ENCODE measurements at regions not wholly inside any gene's neighbourhood (a gene's known extent, or its start where the extent isn't known, plus 50 kb on each side); places are given as distances from the start of the nearest gene placed in this dataset.

DNA sequence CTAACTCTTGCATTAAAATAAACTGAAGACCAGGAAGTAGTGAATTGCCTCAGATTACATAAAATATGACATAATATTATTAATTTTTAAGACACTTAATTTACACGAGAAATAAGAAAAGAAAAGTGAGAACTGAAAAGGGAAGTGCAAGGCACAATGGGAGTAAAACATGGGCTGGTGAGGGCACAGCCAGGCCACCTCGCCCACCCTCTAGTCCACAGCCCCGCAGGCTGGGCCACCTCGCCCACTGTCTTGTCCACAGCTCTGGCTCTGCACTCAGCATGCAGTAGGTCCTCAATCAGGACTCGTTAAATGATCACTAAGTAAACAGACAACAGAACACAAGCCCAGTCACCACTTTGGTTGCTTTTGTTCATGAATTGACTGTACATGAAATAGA, 67.8 kb upstream of the ARHGEF7 start:
- Histone ChIP-seq H3K4me1 (ENCODE audit: control insufficient read depth in 2 of 2, insufficient read depth in 1 of 2, low read depth in 1 of 2, low read length in 2 of 2) (no peaks in the 10 kb centered on the region), H2AFZ (ENCODE audit: low read length) (no peak overlapping the region), H2BK5ac (ENCODE audit: low read length) (no peak overlapping the region), H4K8ac (ENCODE audit: low read depth, low read length) (no peak overlapping the region), H3K79me1 (ENCODE audit: low read depth, low read length) (peaks cover 2% of the 10 kb centered on the region), H3K14ac (ENCODE audit: low read length) (no peak overlapping the region), H3K4me3 (ENCODE audit: low read length in 2 of 2) (no peak overlapping the region), H3K9me3 (replicated peaks in 1 of 2; ENCODE audit: control insufficient read depth in 2 of 2, insufficient read depth in 1 of 2, low read depth in 1 of 2, low read length in 2 of 2) (peaks cover 6 to 11% of the 10 kb centered on the region in 2 donors), H3K18ac (ENCODE audit: low read length) (no peak overlapping the region), H3K4me2 (ENCODE audit: insufficient read depth, low read length, poor library complexity, severe bottlenecking) (no peak overlapping the region), H3K9ac (ENCODE audit: low read depth, low read length, poor library complexity) (no peak overlapping the region), H3K27ac (replicated peaks; ENCODE audit: low read length) (no peak overlapping the region), H2BK15ac (ENCODE audit: low read length) (no peak overlapping the region), H2BK12ac (ENCODE audit: low read length) (no peak overlapping the region), H4K91ac (ENCODE audit: low read depth, low read length, poor library complexity) (peak overlapping the region; percentile 56), H3K36me3 (replicated peaks in 1 of 2; ENCODE audit: control insufficient read depth in 2 of 2, insufficient read depth in 2 of 2, low read length in 2 of 2) (peaks cover 0 to 4% of the 10 kb centered on the region in 2 donors), H3K27me3 (ENCODE audit: control insufficient read depth in 3 of 3, insufficient read depth in 3 of 3, low read depth in 1 of 3, low read length in 3 of 3) (peaks cover 0 to 9% (median 6%) of the 10 kb centered on the region in 3 experiments), H2BK120ac (ENCODE audit: low read depth, low read length) (no peak overlapping the region), H3K4ac (ENCODE audit: low read length) (no peak overlapping the region), H3K23ac (ENCODE audit: low read depth, low read length, poor library complexity) (no peak overlapping the region), H2AK5ac (ENCODE audit: low read depth, low read length) (no peak overlapping the region)
- no CpG with 5 or more reads among the region's 5 CpGs for whole genome bisulfite sequencing, 2 donors (ENCODE audit: extremely low coverage in 2 of 2, insufficient read length in 2 of 2, insufficient replicate concordance in 1 of 2)
- DNase-seq (ENCODE audit: low spot score), result no peak

DNA sequence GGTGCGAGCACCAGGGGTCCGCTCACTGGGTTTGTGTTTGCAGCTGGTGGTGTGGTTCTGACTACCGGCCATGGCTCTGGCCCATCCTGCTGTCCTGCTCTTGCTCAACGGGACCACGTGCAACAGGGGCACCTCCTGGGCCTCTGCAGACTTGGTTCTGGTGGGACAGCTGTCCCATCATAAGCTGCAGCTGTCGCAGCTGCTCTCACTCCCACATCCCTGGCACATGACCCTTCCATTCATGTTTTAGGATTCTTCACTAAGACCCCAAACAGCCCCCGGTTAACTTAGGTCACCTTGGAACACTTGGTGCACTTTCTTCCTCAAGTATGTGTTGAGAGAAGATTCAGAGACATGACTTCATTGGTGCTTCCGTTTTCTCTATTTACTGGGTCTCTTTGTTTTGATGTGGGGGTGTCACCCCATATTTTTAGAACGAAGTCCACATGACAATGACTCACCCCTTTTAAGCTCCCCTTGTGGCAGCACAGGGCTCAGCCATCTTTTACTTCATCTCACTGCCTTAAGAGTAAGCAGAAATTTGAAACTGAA, 68.4 kb upstream of the ARHGEF7 start:
- WGBS, 2 donors (ENCODE audit: extremely low coverage in 2 of 2, insufficient read length in 2 of 2, insufficient replicate concordance in 1 of 2), result no CpG with 5 or more reads among the region's 9 CpGs
- Histone ChIP-seq H3K4me3 (ENCODE audit: low read length in 2 of 2) (no peak overlapping the region), H3K4ac (ENCODE audit: low read length) (no peak overlapping the region), H4K8ac (ENCODE audit: low read depth, low read length) (no peak overlapping the region), H3K79me1 (ENCODE audit: low read depth, low read length) (no peaks in the 10 kb centered on the region), H3K36me3 (replicated peaks in 1 of 2; ENCODE audit: control insufficient read depth in 2 of 2, insufficient read depth in 2 of 2, low read length in 2 of 2) (peaks cover 0 to 4% of the 10 kb centered on the region in 2 donors), H3K4me2 (ENCODE audit: insufficient read depth, low read length, poor library complexity, severe bottlenecking) (no peak overlapping the region), H3K9me3 (replicated peaks in 1 of 2; ENCODE audit: control insufficient read depth in 2 of 2, insufficient read depth in 1 of 2, low read depth in 1 of 2, low read length in 2 of 2) (peaks cover 6 to 11% of the 10 kb centered on the region in 2 donors), H3K4me1 (ENCODE audit: control insufficient read depth in 2 of 2, insufficient read depth in 1 of 2, low read depth in 1 of 2, low read length in 2 of 2) (no peaks in the 10 kb centered on the region), H2BK12ac (ENCODE audit: low read length) (no peak overlapping the region), H2BK5ac (ENCODE audit: low read length) (no peak overlapping the region), H2AFZ (ENCODE audit: low read length) (no peak overlapping the region), H3K9ac (ENCODE audit: low read depth, low read length, poor library complexity) (no peak overlapping the region), H3K27me3 (ENCODE audit: control insufficient read depth in 3 of 3, insufficient read depth in 3 of 3, low read depth in 1 of 3, low read length in 3 of 3) (peaks cover 0 to 10% (median 6%) of the 10 kb centered on the region in 3 experiments), H3K27ac (replicated peaks; ENCODE audit: low read length) (no peak overlapping the region), H2BK15ac (ENCODE audit: low read length) (no peak overlapping the region), H3K18ac (ENCODE audit: low read length) (peak overlapping the region; percentile 29), H2AK5ac (ENCODE audit: low read depth, low read length) (no peak overlapping the region), H4K91ac (ENCODE audit: low read depth, low read length, poor library complexity) (no peak overlapping the region), H3K23ac (ENCODE audit: low read depth, low read length, poor library complexity) (no peak overlapping the region), H2BK120ac (ENCODE audit: low read depth, low read length) (no peak overlapping the region), H3K14ac (ENCODE audit: low read length) (no peak overlapping the region)
- DNase-seq (ENCODE audit: low spot score), result no peak

DNA sequence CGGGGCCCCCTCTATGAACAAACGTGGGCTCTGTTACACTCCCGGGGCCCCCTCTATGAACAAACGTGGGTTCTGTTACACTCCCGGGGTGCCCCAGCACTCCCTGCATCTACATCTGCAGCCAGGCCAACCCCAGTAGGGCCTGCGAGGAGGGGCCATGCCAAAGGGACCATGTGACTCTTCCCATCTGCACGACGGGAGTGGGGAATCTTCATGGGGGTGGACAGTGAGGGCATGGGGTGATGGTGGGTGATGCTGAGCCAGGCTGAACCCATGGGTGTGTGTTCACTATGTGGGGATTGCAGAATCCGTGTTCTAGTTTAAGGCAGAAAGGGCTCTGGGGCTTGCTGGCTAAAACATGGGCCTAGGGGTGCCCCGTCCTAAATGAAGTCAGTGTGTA, 69.9 kb upstream of the ARHGEF7 start:
- Histone ChIP-seq H2BK15ac (ENCODE audit: low read length) (no peak overlapping the region), H3K23ac (ENCODE audit: low read depth, low read length, poor library complexity) (no peak overlapping the region), H3K4me1 (ENCODE audit: control insufficient read depth in 2 of 2, insufficient read depth in 1 of 2, low read depth in 1 of 2, low read length in 2 of 2) (no peaks in the 10 kb centered on the region), H3K14ac (ENCODE audit: low read length) (no peak overlapping the region), H3K9ac (ENCODE audit: low read depth, low read length, poor library complexity) (no peak overlapping the region), H3K9me3 (replicated peaks in 1 of 2; ENCODE audit: control insufficient read depth in 2 of 2, insufficient read depth in 1 of 2, low read depth in 1 of 2, low read length in 2 of 2) (peaks cover 6 to 10% of the 10 kb centered on the region in 2 donors), H4K91ac (ENCODE audit: low read depth, low read length, poor library complexity) (no peak overlapping the region), H2AFZ (ENCODE audit: low read length) (no peak overlapping the region), H2BK120ac (ENCODE audit: low read depth, low read length) (no peak overlapping the region), H2BK12ac (ENCODE audit: low read length) (no peak overlapping the region), H2BK5ac (ENCODE audit: low read length) (no peak overlapping the region), H3K27ac (replicated peaks; ENCODE audit: low read length) (no peak overlapping the region), H3K36me3 (replicated peaks in 1 of 2; ENCODE audit: control insufficient read depth in 2 of 2, insufficient read depth in 2 of 2, low read length in 2 of 2) (peaks cover 0 to 4% of the 10 kb centered on the region in 2 donors), H4K8ac (ENCODE audit: low read depth, low read length) (no peak overlapping the region), H3K4me2 (ENCODE audit: insufficient read depth, low read length, poor library complexity, severe bottlenecking) (no peak overlapping the region), H3K4me3 (ENCODE audit: low read length in 2 of 2) (peak overlapping the region in 1 of 2 donors; percentile 18), H3K79me1 (ENCODE audit: low read depth, low read length) (no peaks in the 10 kb centered on the region), H3K27me3 (ENCODE audit: control insufficient read depth in 3 of 3, insufficient read depth in 3 of 3, low read depth in 1 of 3, low read length in 3 of 3) (peaks cover 0 to 11% (median 6%) of the 10 kb centered on the region in 3 experiments), H2AK5ac (ENCODE audit: low read depth, low read length) (no peak overlapping the region), H3K18ac (ENCODE audit: low read length) (no peak overlapping the region), H3K4ac (ENCODE audit: low read length) (no peak overlapping the region)
- DNase-seq (ENCODE audit: low spot score), result no peak
- no CpG with 5 or more reads among the region's 10 CpGs for WGBS, 2 donors (ENCODE audit: extremely low coverage in 2 of 2, insufficient read length in 2 of 2, insufficient replicate concordance in 1 of 2)

DNA sequence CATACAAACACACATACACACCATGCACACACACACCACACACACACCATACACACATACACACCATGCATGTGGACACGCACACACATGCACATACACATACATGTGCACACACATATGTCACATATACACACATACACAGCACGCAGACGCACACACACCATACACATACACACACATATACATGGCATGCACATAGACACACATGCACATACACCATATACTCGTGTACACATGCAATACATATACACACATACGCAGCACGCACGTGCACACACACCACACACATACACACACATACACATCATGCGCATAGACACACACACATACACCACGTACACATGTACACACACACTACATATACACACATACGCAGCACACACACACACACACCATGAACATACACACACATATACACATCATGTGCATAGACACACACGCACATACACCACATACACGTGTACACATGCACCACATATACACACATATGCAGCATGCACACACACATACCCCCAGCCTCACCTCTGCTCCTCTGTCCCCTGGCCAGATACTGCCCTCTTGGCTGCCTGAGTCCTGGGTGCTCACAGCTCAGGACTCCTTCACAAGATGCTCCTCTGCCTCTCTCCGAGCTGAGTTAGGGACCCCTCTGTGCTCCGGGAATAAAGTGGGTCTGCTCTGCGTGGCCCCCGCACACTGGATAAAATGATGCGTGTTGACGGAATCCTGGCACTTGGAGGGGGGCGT, 70.9 kb upstream of the ARHGEF7 start:
- H3K18ac ChIP-seq (ENCODE audit: low read length), result no peak overlapping the region
- H3K79me1 ChIP-seq (ENCODE audit: low read depth, low read length), result no peaks in the 10 kb centered on the region
- DNase-seq (ENCODE audit: low spot score), result no peak
- H3K4me3 ChIP-seq (ENCODE audit: low read length in 2 of 2), result peak overlapping the region in 1 of 2 donors; percentile 76
- H3K4ac ChIP-seq (ENCODE audit: low read length), result no peak overlapping the region
- H3K23ac ChIP-seq (ENCODE audit: low read depth, low read length, poor library complexity), result peak overlapping the region; percentile 12
- H3K36me3 ChIP-seq (replicated peaks in 1 of 2; ENCODE audit: control insufficient read depth in 2 of 2, insufficient read depth in 2 of 2, low read length in 2 of 2), result peaks cover 0 to 4% of the 10 kb centered on the region in 2 donors
- peaks cover 0 to 12% (median 6%) of the 10 kb centered on the region in 3 experiments for H3K27me3 ChIP-seq (ENCODE audit: control insufficient read depth in 3 of 3, insufficient read depth in 3 of 3, low read depth in 1 of 3, low read length in 3 of 3)
- no peak overlapping the region for H2BK120ac ChIP-seq (ENCODE audit: low read depth, low read length)
- peak overlapping the region; percentile 19 for H4K8ac ChIP-seq (ENCODE audit: low read depth, low read length)
- H2BK12ac ChIP-seq (ENCODE audit: low read length), result no peak overlapping the region
- H3K4me2 ChIP-seq (ENCODE audit: insufficient read depth, low read length, poor library complexity, severe bottlenecking), result no peak overlapping the region
- H2AK5ac ChIP-seq (ENCODE audit: low read depth, low read length), result no peak overlapping the region
- no peak overlapping the region for H2BK15ac ChIP-seq (ENCODE audit: low read length)
- no peak overlapping the region for H2AFZ ChIP-seq (ENCODE audit: low read length)
- H4K91ac ChIP-seq (ENCODE audit: low read depth, low read length, poor library complexity), result no peak overlapping the region
- H3K27ac ChIP-seq (replicated peaks; ENCODE audit: low read length), result no peak overlapping the region
- no peak overlapping the region for H2BK5ac ChIP-seq (ENCODE audit: low read length)
- H3K9ac ChIP-seq (ENCODE audit: low read depth, low read length, poor library complexity), result no peak overlapping the region
- WGBS, 2 donors (ENCODE audit: extremely low coverage in 2 of 2, insufficient read length in 2 of 2, insufficient replicate concordance in 1 of 2), result no CpG with 5 or more reads among the region's 19 CpGs
- H3K4me1 ChIP-seq (ENCODE audit: control insufficient read depth in 2 of 2, insufficient read depth in 1 of 2, low read depth in 1 of 2, low read length in 2 of 2), result no peaks in the 10 kb centered on the region
- H3K14ac ChIP-seq (ENCODE audit: low read length), result peak overlapping the region; percentile 14
- peaks cover 6 to 10% of the 10 kb centered on the region in 2 donors for H3K9me3 ChIP-seq (replicated peaks in 1 of 2; ENCODE audit: control insufficient read depth in 2 of 2, insufficient read depth in 1 of 2, low read depth in 1 of 2, low read length in 2 of 2)

All from neuronal stem cell (in vitro differentiated cells).